Activated gamma-delta T cell treated with anti-CD3 and anti-CD28 coated beads, Interleukin-2, amount 50 U/mL, for 16 hours (primary cell): ENCODE measurements at regions not wholly inside any gene's neighbourhood (a gene's known extent, or its start where the extent isn't known, plus 50 kb on each side); places are given as distances from the start of the nearest gene placed in this dataset.
"Not testable (repeated sequence)": the region's sequence is repeated elsewhere in the genome, so short reads cannot be mapped to it uniquely, and the experiment has no call there.

ENCODE experiments used
- DNase-seq: peaks from one replicate; pipeline ENCODE4 v3.0.0-alpha.2; 2020; ENCODE audit warnings: low read depth

DNA sequence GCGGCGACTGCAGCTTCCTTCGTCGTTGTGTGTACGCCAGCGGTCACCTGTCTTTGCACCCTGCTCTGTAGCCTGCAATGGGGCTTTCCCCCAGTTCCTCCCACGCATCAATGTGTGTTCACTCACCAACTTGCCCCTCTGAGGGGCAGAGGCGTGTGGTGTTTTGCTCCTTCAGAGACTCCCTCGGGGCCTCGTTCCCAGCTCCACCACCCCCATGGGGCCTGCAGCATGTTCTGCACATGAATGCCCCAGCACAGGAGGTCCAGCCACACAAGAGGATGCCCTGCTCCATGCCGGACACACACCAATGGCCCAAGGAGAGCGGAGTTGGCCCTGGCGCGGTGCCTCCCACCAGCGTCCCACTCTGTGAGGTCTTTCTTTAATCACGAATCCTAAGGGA, 196.8 kb downstream of the BANP start:
- not testable (repeated sequence) for DNase-seq

DNA sequence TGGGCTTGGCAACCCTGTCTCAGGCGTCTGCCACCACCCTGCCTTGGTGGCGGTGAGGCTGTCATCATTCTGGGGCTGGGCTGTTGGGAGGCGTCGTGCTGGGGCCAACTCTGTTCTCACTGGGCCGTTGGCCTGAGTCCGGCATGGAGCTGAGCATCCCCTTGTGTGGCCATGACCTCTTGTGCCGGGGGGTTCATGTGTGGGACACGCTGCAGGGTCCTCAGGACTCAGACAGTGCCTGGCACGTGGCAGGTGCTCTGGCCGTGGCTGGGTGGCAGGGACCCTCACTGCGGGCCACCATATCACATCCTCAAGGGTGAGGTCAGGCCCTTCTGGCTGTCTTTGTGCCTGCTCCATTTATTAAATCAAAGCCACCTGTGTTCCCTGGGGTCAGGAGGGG, 197.4 kb downstream of the BANP start:
- DNase-seq = not testable (repeated sequence)

DNA sequence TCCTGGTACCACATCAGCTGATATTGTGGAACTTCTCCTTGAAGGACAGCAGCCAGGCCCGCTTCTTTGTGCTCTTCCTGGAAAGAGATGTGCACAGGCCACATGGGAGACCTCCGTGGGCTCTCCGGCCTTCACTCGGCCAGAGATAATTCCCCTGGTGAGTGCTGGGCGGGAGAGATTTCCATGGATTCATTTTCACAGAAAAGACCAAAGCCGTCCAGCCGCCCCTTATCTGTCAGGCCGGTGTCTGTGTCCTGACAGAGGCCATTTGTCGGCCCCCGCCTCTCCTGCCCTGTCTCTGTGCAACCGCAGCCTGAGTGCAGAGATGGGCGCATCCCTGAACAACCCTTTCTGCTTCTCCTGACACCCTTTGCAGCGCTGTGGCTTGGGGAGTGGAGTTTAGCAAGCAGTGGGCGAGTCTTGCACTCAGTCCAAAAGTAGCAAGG, 197.9 kb downstream of the BANP start:
- not testable (repeated sequence) for DNase-seq

DNA sequence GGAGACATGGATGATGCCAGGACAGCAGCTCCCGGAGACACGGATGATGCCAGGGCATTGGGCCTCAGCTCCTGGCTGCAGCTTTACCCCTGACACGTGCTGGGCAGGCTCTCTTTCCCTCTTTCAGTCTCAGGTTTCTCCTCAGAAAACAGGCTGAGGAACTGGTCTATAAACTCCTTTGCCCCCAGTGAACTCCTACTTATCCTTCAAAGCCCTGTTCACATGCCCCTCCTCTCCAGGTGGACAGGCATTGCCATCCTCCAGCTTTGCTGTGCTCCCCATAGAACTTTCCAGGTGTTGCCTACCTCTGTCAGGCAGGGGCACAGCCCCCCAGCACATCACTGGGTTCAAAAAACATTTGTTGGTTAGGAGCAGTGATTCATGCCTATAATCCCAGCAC, 198.4 kb downstream of the BANP start:
- DNase-seq = not testable (repeated sequence)

DNA sequence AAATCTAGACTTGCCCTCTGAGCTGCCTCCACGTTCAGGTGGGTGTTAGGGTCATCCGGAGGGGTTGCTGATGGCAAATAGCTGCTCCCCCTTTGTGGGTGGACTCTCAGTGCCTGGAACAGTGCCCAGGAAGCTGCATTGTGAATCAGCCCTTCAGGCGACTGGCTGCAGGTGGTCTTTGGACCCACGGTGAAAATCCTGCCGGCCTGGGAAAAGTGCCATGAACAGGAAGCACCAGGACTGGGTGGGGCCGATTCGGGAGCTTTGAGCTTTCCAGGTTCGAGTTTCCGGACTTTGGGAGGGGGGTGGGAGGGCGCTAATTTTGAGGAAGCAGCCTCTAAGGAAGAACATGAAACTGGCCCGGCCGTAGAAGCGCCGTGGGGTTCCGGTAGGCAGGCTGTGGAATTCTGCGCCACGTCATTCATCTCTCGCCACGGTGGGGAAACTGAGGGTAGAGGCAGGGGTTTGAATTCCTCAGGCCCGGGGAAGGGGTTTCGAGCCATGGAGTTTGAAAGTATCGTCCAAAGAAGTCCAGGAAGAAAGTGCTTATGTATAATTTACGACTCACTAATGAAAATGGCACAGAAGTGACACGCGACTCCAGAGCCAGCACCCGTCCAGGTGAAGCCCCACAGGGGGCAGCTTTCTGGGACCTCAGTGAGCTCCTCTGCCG, 199.4 kb downstream of the BANP start:
- not testable (repeated sequence) for DNase-seq

DNA sequence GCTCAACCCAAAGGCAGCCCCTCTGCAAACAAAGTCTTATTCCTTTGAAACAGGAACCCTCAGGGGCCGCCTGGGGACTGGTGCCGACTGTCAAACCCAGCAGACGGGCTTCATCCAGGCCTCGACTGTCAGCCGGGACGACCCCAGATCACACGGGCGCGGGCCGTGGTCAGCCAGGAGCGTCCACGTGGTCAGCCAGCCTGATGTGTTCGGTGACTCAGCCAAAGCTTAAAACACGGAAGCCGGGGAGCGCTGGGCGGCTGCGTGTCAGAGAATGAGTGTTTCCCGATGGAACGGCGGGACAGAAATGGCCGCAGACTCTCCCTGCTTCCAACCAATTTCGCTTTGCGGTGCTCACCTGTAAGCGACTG, 199.9 kb downstream of the BANP start:
- not testable (repeated sequence) for DNase-seq

DNA sequence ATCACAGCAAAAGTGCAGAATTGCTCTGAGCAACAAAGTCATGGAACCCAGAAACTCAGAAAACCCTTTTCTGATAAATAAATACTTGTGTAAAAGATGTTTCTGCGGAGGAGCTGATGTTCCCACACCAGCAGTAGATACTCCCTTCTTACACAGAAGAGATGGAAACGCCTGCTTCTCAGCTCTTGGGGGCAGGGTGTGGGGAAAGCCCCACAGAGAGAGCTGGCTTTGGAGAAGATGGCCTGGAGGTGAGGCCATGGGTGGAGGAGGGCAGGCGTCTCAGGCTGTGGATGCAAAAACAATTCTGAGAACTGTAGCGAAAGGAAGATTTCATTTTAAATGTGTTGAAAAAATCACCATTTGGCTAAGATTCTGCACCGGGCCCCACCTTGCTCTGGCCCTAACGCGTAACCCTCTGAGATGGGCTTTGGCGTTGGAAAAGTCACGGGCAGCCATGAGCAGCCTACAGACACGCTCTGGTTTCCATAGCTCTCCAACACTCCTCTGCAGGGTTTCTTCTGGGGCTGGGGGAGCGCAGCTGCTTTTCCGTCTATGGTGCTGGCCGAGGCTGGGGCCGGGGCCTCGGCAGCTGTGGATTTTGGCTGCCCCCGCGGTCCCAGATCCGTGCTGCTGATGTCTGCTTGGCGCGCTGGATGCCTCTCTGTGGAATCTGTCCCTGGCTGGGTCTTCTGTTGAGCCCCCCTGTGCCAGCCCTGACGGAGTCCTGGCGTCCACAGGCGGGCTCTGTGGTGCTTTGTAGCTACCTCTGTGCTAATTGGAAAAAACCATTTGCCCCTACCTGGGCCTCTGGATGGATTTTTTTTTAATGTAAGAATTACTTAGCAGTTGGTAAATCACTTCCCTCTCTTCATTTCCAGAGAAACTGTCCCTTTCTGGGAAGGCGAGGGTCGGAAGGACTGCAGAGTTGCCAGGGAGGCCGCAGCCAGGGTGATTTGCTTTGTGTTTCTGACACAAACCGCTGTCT, 200.9 kb downstream of the BANP start:
- not testable (repeated sequence) for DNase-seq

DNA sequence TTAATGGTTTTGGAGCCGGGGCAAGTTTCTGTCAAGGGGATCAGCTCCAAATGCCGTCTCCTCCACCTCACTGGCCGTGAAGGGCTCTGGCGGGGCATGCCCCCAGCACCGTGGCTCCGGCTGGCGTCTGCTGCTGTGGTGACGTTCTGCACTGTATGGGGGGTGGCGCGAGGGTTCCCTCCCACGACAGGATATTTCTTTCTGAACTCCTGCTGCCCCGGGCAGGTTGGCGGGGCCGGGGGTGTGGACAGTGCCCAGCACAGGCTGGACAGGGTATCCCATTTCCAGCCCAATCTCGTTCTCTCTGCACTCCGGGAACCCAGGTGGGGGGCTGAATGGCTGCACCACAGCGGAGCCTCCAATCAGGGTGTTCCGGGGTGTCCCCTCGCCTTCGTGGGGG, 201.6 kb downstream of the BANP start:
- DNase-seq = not testable (repeated sequence)

DNA sequence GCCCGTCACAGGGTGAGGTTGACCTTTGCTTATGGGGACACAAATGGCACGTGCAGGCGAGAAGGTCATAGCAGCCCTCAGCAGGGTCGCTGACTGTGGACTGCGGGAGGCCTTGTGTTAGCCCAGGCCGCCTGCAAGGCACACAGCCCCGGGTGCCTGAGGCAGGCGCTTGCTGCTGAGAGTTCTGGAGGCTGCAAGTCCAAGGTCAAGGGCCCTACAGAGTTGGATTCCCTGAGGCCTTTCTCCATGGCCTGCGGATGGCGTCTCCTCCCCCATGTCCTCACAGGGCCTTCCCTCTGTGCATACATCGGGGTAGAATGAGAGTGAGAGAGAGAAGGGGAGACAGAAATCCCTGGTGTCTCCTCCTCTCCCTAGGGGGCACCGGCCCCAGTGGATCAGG, 202.3 kb downstream of the BANP start:
- not testable (repeated sequence) for DNase-seq

DNA sequence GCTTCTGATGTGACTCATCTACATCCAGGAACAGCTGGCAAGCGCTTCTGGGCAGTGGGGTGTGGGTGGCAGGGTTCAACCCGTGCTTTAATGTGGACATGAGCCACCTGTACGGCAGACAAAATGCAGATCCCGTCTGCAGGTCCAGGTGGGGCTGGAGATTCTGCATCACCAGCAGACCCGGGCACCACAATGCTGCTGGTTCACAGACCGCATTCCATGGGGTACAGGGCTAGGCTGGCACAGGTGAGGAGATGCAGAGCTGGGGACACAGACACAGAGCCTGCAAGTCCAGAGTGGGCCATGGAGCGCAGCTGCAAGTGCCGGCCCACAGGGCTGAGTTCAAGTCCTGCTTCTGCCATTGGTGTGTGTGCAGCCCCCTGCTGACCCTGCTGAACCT, 203.7 kb downstream of the BANP start:
- DNase-seq = not testable (repeated sequence)

DNA sequence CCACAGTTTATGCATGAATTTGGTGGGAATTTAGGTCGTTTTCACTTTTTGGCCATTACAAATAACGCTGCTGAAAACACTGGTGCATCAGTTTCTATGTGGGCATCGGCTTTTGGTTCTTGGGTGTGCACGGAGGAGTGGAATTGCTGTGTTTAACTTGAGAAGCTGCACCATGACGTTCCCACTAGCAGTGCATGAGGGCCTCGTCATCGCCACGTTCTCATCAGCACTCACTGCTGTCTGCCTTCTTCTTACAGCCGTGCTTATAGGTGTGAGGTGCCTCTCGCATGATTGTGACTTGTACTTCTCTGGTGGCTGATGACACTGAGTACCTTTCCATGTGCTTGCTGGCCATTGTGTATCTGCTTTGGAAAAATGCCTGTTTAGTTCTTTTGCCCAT, 204.4 kb downstream of the BANP start:
- DNase-seq = not testable (repeated sequence)

DNA sequence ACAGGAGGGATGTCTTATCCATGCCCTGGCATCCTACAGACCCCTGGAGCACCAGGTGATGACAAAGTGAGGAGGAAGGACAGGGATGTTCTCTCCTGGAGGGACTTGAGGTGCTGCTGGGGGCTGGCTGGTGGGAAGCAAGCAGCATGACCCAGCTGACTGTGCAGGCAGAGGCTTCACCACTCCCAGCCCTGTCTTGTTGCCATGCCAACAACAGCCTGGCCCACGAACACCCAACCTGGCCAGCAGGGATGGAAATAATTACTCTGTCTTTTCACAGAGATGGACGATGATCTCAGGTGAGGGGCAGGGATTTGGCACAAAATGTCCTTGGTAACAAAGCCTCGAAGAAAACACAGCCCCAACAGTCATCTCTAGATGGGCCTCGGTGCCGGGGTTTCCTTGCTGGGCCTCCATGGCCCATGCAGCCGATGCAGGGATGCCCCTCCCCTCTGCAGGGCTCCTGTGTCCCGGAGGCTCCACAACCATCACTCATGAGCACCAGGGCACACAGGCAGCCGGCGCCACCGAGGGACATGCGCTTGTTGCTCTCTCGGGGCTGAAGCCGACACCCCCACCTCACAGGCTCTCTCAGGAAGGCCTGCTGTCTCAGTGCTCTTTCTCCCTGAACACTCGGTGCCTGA, 205.5 kb downstream of the BANP start:
- DNase-seq = not testable (repeated sequence)

DNA sequence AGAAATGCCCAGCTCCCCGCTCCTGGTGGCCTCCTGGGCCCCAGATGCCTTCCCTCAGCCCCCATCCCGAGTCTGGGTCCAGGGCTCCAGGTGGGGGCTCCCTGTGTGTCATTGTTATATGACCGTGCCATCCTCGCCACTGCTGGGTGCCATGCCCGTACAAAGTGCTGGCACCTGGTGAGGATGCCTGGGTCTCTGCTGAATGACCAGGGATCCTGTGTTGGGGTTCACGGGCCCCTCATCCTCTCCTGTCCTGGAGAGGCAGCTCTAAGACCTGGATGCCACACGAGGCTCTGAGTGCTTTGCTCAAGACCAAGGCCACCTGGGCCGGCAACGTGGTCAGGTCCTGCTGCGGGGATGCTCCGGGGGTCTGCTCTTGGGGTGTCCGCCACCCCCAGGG, 206.5 kb downstream of the BANP start:
- not testable (repeated sequence) for DNase-seq

DNA sequence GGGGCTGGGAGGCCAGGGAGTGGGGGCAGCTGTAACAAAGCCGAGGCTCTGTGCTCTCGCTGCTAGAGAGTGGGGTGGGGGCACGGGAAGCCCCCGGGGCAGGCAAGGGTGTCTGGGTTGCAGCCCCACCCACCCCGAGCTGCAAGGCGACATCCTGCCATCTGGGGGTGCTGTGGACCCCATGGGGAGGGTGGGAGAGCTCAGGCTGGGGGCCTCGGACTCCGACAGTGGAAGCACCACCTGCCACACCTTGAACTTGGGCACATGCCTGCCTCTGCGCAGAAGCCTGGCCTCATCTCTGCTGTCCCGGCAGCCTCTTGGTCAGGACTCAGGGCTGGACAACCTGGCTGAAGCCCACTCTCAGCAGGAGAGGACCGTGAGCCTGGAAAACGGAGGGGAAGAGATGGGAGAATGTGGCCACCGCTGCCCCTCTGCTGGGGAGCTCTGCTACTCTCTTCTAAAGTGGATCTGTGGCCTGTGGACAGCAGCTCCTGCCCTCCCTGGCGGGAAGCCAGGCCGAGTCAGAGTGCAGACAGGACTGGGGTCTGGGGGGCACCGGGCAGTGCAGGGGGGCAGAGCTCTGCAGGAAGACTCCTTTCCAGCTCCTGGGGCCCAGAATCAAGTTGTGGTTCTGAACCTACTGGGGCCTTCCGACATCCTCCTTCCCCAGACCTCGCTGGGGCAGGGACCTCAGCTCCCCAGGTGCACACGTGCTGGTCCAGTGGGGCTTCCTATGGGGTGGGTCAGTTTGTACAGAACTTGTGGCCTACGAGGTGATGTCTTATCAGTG, 207.2 kb downstream of the BANP start:
- not testable (repeated sequence) for DNase-seq

DNA sequence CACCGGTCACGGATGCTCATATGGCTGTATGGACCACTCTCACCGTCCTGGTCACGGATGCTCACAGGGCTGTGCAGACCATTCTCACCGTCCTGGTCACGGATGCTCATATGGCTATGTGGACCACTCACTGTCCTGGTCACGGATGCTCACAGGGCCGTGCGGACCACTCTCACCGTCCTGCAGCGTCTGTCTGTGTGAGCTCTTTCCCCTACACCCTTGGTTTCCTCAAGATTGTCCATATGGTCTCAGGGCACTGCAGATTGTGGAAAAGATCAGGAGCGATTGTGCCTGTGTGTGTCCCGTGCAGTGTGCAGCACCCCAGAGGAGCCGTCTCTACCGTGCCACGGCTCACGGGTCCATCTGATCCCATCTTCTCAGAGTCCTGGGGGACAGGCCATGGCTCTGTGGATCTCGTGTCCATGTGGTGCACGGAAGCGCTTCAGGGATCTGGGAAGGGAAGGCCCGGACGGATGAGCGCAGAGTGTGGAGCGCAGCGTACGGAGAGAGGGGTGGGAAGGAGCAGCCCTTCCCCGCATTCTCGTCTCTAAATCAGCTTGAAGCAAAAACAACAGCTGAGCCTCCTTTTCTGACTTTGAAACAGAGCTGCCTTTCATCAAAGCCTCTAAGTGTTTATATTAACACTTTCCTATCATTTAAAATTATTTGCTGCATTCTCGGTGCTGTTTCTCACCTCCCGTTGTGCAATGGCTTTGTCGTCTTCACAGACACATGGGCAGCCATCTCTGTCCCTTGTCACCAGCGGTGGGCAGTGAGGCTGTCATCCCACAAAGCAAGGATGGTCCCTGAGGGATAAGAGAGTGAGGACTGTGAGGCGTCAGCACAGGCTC, 208.0 kb downstream of the BANP start:
- DNase-seq = not testable (repeated sequence)

DNA sequence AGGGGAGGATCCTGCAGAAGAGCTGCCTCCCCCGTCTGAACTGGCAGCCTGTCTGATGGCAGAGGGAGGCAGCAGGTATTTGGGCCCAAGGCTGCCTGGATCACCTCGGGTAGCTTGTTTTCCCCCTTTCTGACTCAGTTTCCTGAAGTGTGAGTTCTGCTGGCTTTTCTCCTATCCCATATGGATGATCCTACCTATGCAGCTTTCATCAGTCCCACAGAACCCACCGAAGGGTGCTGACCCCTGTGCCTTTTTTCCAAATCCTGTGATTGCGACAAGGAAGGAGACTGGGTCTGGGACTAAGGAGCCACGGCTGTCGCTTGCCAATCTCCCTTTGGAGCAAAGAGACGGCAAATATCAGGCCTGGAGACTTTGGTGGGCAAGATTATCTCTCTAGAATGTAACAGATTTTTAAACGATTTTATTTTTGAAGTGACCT, 208.7 kb downstream of the BANP start:
- not testable (repeated sequence) for DNase-seq

DNA sequence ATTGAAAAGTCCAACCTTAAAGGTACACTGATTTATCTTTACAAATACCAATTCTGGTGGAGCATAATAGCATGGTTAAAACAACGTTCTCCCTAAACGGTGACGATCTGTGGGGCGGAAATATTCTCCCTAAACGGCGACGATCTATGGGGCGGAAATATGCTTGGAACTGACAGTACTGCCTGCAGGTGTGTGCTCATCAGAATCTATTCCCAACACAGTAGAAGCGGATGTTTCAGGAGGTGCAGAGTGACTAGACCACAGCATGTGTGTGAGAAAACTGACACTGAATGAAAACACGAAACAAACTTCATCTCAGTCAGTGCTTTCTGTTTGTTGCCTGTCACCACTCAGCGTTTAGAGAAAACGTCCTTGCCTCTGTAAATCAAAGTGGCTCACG, 210.0 kb downstream of the BANP start:
- not testable (repeated sequence) for DNase-seq

DNA sequence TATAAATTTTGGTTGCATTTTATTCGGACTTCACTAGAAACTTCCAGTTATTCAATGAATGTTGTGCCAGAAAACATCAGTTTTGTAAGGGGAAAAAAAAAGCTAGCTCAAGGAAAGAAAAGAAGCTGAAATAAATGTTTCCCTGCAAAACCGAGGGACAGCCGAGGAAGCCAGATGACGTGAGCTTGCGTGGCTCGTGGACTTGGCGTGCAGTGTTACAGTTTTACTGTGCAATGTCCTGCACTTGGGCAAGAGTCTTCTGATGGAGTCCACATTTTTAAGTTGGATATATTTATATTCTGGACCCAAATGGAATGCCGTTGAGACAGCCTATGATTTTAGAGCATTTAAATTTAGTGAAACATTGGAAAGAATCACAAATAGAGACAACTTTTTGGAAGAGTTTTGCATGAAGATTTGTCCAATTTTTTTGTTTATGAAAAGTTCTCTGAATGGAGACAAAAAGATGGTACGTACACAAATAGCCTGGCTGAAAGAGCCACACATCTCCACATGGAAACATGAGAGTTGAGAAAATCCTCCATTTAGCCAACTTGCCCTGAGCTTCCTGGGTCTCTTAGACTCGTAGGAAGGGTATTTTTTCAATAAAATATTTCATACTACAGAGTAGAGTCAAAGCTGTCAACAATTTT, 210.5 kb downstream of the BANP start:
- DNase-seq = not testable (repeated sequence)

DNA sequence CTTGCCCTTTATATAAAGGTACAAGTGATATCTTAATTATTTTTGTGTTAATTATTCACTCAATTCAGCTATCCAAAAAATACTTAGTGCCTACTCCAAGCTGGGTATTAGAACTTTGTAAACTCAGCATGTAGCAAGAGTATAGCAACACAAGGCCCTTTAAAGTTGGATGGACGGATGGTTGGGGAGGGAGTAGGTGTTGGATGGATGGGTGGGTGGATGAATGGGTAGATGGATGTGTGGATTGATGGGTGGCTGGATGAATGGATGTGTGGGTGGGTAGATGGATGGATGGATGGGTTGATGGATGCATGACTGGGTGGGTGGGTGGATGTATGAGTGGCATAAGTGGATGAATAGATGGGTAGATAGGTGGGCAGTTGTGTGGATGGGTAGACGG, 211.5 kb downstream of the BANP start:
- not testable (repeated sequence) for DNase-seq
